Naive thymus-derived CD4-positive, alpha-beta T cell (primary cell): ENCODE measurements at regions not wholly inside any gene's neighbourhood (a gene's known extent, or its start where the extent isn't known, plus 50 kb on each side); places are given as distances from the start of the nearest gene placed in this dataset.
"Not testable (repeated sequence)": the region's sequence is repeated elsewhere in the genome, so short reads cannot be mapped to it uniquely, and the experiment has no call there.

ENCODE experiments used
- ATAC-seq: fragments of 150-1000 bp; cut with Tn5 transposase; 2 replicates; pipeline ENCODE4 v1.10.0; 2021; ENCODE audit warnings: mild to moderate bottlenecking, moderate library complexity
- CTCF ChIA-PET: fragments of 350-600 bp; sonication (Branson Sonifier 250); formaldehyde crosslinking; loops from one replicate; lab custom pipeline; 2021; ENCODE audit warnings: antibody characterized with exemption; lab: Charles Lee
- POLR2A ChIA-PET: fragments of 350-600 bp; sonication (Branson Sonifier 250); formaldehyde crosslinking; loops from one replicate; lab custom pipeline; 2021; ENCODE audit warnings: antibody characterized with exemption, inconsistent platforms; lab: Charles Lee
- DNase-seq, 9 donors: peaks; one replicate each; pipeline versions ENCODE4 v3.0.0 to v3.0.0-alpha.2; 2020 to 2022; ENCODE audit warnings: mixed read lengths in 1 of 9
- H3K27ac ChIP-seq: one replicate; pipeline ENCODE4 v1.7.0; 2013; ENCODE audit warnings: mild to moderate bottlenecking, low read depth, low read length, moderate library complexity
- H3K27me3 ChIP-seq, 2 donors: one replicate each; pipeline ENCODE4 v1.7.0; 2013; ENCODE audit warnings: low read length in 2 of 2, mild to moderate bottlenecking in 2 of 2, moderate library complexity in 2 of 2; ENCODE audit not compliant: control insufficient read depth in 2 of 2, insufficient read depth in 2 of 2
- H3K36me3 ChIP-seq, 3 experiments: 1 replicate in 2 of 3; 2 replicates in 1 of 3; pipeline ENCODE4 v1.7.0; 2013; ENCODE audit warnings: low read length in 3 of 3, mild to moderate bottlenecking in 3 of 3, moderate library complexity in 1 of 3; ENCODE audit not compliant: insufficient read depth in 3 of 3, control insufficient read depth in 2 of 3
- H3K4me1 ChIP-seq, 2 donors: one replicate each; pipeline ENCODE4 v1.7.0; 2013; ENCODE audit warnings: low read length in 2 of 2, mild to moderate bottlenecking in 2 of 2, moderate library complexity in 1 of 2; ENCODE audit not compliant: control insufficient read depth in 2 of 2, insufficient read depth in 2 of 2
- H3K4me3 ChIP-seq: 2 replicates; pipeline ENCODE4 v1.7.0; 2013; ENCODE audit warnings: mild to moderate bottlenecking, low read length
- H3K9me3 ChIP-seq, 3 experiments: 1 replicate in 2 of 3; 2 replicates in 1 of 3; pipeline ENCODE4 v1.7.0; 2013; ENCODE audit warnings: low read length in 3 of 3; ENCODE audit not compliant: control insufficient read depth in 2 of 3
- H3K27ac Mint-ChIP-seq, 9 donors: one replicate each; pipeline ENCODE4 v1.8.0; 2020 to 2022; ENCODE audit warnings: mixed read lengths in 9 of 9, mild to moderate bottlenecking in 8 of 9, moderate library complexity in 5 of 9, inconsistent platforms in 2 of 9
- H3K27me3 Mint-ChIP-seq, 5 donors: one replicate each; pipeline ENCODE4 v1.8.0; 2021 to 2022; ENCODE audit warnings: mixed read lengths in 5 of 5, mild to moderate bottlenecking in 1 of 5
- H3K36me3 Mint-ChIP-seq, 5 donors: one replicate each; pipeline ENCODE4 v1.8.0; 2020 to 2022; ENCODE audit warnings: mixed read lengths in 5 of 5, mild to moderate bottlenecking in 3 of 5, inconsistent platforms in 1 of 5
- H3K4me1 Mint-ChIP-seq, 7 donors: one replicate each; pipeline ENCODE4 v1.8.0; 2020 to 2022; ENCODE audit warnings: mixed read lengths in 7 of 7, mild to moderate bottlenecking in 3 of 7, inconsistent platforms in 1 of 7
- H3K4me3 Mint-ChIP-seq, 10 donors: one replicate each; pipeline ENCODE4 v1.8.0; 2020 to 2022; ENCODE audit warnings: mild to moderate bottlenecking in 10 of 10, mixed read lengths in 10 of 10, moderate library complexity in 6 of 10, inconsistent platforms in 2 of 10
- H3K9me3 Mint-ChIP-seq, 11 donors: one replicate each; pipeline ENCODE4 v1.8.0; 2020 to 2022; ENCODE audit warnings: mixed read lengths in 11 of 11, mild to moderate bottlenecking in 4 of 11, inconsistent platforms in 1 of 11, moderate library complexity in 1 of 11
- intact Hi-C, 2 donors: fragments of 100-400 bp; cut with micrococcal nuclease; formaldehyde crosslinking; loops; one replicate each; pipeline ENCODE4 v1.15.1; 2023

DNA sequence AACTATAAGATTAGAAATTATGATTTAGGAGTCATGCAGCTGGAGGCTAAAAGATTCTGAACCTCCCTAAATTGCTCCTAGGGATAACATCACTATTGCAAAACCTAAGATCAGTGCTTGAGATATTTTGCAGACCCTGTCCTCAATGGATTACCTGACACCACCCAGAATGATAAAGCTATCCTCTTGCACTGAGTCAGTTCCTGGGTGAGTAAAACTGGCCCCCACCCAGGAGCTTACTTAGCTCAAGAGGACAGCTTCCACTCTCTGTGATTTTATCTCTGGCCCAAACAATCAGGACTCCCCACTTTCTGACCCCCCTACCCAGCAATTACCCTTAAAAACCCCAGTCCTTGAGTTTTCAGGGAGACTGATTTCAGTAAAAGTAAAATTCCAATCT lies 2074.4 kb upstream of the RAG2 start:
- Histone ChIP-seq H3K27ac (no peak overlapping the region), H3K9me3 (no peaks in the 10 kb centered on the region), H3K4me3 (no peak overlapping the region), H3K36me3 (no peaks in the 10 kb centered on the region), H3K27me3 (no peaks in the 10 kb centered on the region), H3K4me1 (no peaks in the 10 kb centered on the region)
- no peaks in the 10 kb centered on the region for H3K36me3 Mint-ChIP-seq
- POLR2A ChIA-PET, result no interaction called here
- H3K4me3 Mint-ChIP-seq, result no peak overlapping the region
- DNase-seq (no peak), ATAC-seq (no peak)
- H3K4me1 Mint-ChIP-seq, result no peaks in the 10 kb centered on the region
- H3K27me3 Mint-ChIP-seq, result no peaks in the 10 kb centered on the region
- peaks cover 5 to 22% (median 9%) of the 10 kb centered on the region in 11 donors for H3K9me3 Mint-ChIP-seq
- intact Hi-C loops, result no loop called here
- H3K27ac Mint-ChIP-seq, result no peak overlapping the region
- CTCF ChIA-PET, result no interaction called here

GRCh38 chr11:38667359-38667758 lies 2069.3 kb upstream of the RAG2 start:
- POLR2A ChIA-PET, result no interaction called here
- intact Hi-C loops, result loop anchor here in 1 of 2 donors (10.0 kb wide), 1 partner anchor 57 kb away; no protein-coding TSS in a partner anchor
- H3K27me3 Mint-ChIP-seq, result no peaks in the 10 kb centered on the region

GRCh38 chr11:38648604-38649003 lies 2050.6 kb upstream of the RAG2 start:
- Mint-ChIP-seq H3K36me3 (no peaks in the 10 kb centered on the region), H3K27ac (no peak overlapping the region), H3K9me3 (peaks cover 0 to 12% (median 3%) of the 10 kb centered on the region in 11 donors), H3K4me3 (no peak overlapping the region), H3K4me1 (no peaks in the 10 kb centered on the region), H3K27me3 (no peaks in the 10 kb centered on the region)
- POLR2A ChIA-PET, result no interaction called here
- no peak for DNase-seq
- intact Hi-C loops, result no loop called here
- ATAC-seq, result no peak
- no peaks in the 10 kb centered on the region for H3K36me3 ChIP-seq
- H3K9me3 ChIP-seq, result no peaks in the 10 kb centered on the region
- CTCF ChIA-PET, result no interaction called here
- H3K4me1 ChIP-seq, result no peaks in the 10 kb centered on the region
- H3K27me3 ChIP-seq, result no peaks in the 10 kb centered on the region
- H3K4me3 ChIP-seq, result no peak overlapping the region
- H3K27ac ChIP-seq, result no peak overlapping the region

More at GRCh38 chr11:38667359-38667758, 2069.3 kb upstream of the RAG2 start:
- H3K4me1 Mint-ChIP-seq, result no peaks in the 10 kb centered on the region
- H3K27ac ChIP-seq, result no peak overlapping the region
- H3K27me3 ChIP-seq, result no peaks in the 10 kb centered on the region
- no peak for DNase-seq
- H3K4me3 ChIP-seq, result no peak overlapping the region
- H3K27ac Mint-ChIP-seq, result no peak overlapping the region
- no peaks in the 10 kb centered on the region for H3K36me3 ChIP-seq
- CTCF ChIA-PET, result no interaction called here
- H3K4me1 ChIP-seq, result no peaks in the 10 kb centered on the region
- H3K9me3 ChIP-seq, result no peaks in the 10 kb centered on the region
- H3K4me3 Mint-ChIP-seq, result no peak overlapping the region
- ATAC-seq, result no peak
- peaks cover 0 to 17% (median 5%) of the 10 kb centered on the region in 11 donors for H3K9me3 Mint-ChIP-seq
- H3K36me3 Mint-ChIP-seq, result no peaks in the 10 kb centered on the region

DNA sequence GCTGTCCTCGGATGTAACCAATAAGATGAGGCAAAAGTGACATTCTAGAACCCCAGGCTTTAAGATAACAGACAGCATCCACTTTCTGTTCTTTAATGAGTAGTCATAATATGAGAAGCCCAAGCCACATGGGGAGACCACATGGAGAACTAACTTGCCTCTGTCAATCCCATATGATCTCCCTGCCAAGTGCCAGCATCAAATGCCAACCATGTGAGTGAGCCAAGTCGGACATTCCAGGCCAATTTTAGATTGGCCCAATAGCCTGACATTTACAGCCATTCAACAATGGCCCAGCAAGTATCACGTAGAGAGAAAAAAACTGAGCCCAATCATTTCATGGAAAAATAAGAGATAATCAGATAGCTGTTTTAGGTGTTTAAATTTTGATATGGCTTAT lies 2048.3 kb upstream of the RAG2 start:
- CTCF ChIA-PET, result no interaction called here
- intact Hi-C loops, result no loop called here
- DNase-seq, result no peak

DNA sequence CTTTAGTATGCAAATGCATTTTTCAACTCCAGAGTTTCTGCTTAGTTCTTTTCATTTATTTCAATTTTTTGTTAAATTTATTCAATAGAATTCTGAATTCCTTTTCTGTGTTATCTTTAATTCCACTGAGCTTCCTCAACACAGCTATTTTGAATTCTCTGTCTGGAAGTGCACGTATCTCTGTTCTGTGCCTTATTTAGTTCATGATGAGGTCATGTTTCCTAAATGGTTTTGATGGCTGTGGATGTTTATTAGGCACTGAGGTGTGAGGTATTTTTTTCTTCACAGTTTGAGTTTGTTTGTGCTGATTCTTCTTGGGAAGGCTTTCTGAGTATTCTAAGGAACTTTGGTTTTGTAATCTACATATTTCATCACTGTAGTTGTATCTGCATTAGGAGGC lies 2042.8 kb upstream of the RAG2 start:
- intact Hi-C loops, result no loop called here
- no peak for ATAC-seq
- Histone ChIP-seq H3K4me3 (no peak overlapping the region), H3K36me3 (no peaks in the 10 kb centered on the region), H3K27me3 (no peaks in the 10 kb centered on the region), H3K9me3 (peaks cover 0 to 4% (median 0%) of the 10 kb centered on the region in 3 experiments), H3K4me1 (no peaks in the 10 kb centered on the region), H3K27ac (no peak overlapping the region)
- peaks cover 0 to 4% (median 0%) of the 10 kb centered on the region in 5 donors for H3K36me3 Mint-ChIP-seq
- no peak overlapping the region for H3K27ac Mint-ChIP-seq
- no peaks in the 10 kb centered on the region for H3K27me3 Mint-ChIP-seq
- no peaks in the 10 kb centered on the region for H3K4me1 Mint-ChIP-seq
- ChIA-PET POLR2A (no interaction called here), CTCF (no interaction called here)
- DNase-seq, result no peak
- peaks cover 5 to 33% (median 18%) of the 10 kb centered on the region in 11 donors for H3K9me3 Mint-ChIP-seq
- no peak overlapping the region for H3K4me3 Mint-ChIP-seq

More for the DNA sequence above, 2048.3 kb upstream of the RAG2 start:
- Mint-ChIP-seq H3K36me3 (peaks cover 0 to 4% (median 0%) of the 10 kb centered on the region in 5 donors), H3K4me3 (no peak overlapping the region), H3K9me3 (peaks cover 0 to 8% (median 5%) of the 10 kb centered on the region in 11 donors), H3K4me1 (no peaks in the 10 kb centered on the region), H3K27ac (no peak overlapping the region), H3K27me3 (no peaks in the 10 kb centered on the region)
- Histone ChIP-seq H3K27me3 (no peaks in the 10 kb centered on the region), H3K4me1 (no peaks in the 10 kb centered on the region), H3K36me3 (no peaks in the 10 kb centered on the region), H3K9me3 (peaks cover 0 to 4% (median 0%) of the 10 kb centered on the region in 3 experiments), H3K4me3 (no peak overlapping the region), H3K27ac (no peak overlapping the region)
- POLR2A ChIA-PET, result no interaction called here
- ATAC-seq, result no peak

DNA sequence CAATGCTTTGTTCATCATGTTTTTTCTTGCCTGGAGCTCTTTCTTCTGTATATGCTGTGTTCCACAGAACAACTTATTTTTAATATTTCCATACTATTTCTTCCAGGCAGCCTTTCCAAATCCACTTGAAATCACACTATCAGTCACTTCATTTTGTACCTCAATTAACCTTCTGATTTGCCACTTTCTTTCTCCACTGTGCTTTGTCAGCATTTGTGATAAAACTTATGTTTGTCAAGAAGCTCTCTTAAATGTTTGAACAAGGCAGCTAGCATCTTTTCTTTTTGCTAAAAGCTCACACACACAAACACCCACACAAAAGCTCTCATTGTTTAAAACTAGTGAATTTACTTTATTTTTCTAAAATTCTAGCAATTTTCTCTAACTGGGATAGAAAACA lies 2014.7 kb upstream of the RAG2 start:
- Histone ChIP-seq H3K27ac (no peak overlapping the region), H3K4me3 (no peak overlapping the region), H3K9me3 (no peaks in the 10 kb centered on the region), H3K36me3 (no peaks in the 10 kb centered on the region), H3K27me3 (no peaks in the 10 kb centered on the region), H3K4me1 (no peaks in the 10 kb centered on the region)
- Mint-ChIP-seq H3K4me1 (no peaks in the 10 kb centered on the region), H3K27ac (no peak overlapping the region), H3K27me3 (no peaks in the 10 kb centered on the region), H3K4me3 (no peak overlapping the region), H3K9me3 (peaks cover 4 to 40% (median 7%) of the 10 kb centered on the region in 11 donors), H3K36me3 (no peaks in the 10 kb centered on the region)
- DNase-seq (no peak), ATAC-seq (no peak)
- ChIA-PET POLR2A (no interaction called here), CTCF (no interaction called here)
- intact Hi-C loops, result no loop called here

DNA sequence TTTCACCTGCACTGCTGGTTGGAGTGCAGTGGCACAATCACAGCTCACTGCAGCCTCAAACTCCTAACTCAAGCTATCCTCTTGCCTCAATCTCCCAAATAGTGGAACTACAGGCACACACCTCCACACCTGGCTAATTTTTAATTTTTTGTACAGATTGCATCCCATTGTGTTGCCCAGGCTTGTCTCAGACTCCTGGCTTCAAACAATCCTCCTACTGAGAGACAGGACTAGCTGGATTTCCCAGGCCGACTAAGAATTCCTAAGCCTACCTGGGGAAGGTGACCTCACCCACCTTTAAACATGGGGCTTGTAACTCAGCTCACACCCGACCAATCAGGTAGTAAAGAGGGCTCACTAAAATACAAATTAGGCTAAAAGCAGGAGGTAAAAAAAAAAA lies 2003.3 kb upstream of the RAG2 start:
- H3K27ac Mint-ChIP-seq, result not testable (repeated sequence)

More for the DNA sequence above, 2003.3 kb upstream of the RAG2 start:
- H3K4me3 ChIP-seq, H3K4me3 Mint-ChIP-seq, POLR2A ChIA-PET, H3K27ac ChIP-seq, CTCF ChIA-PET, H3K4me1 Mint-ChIP-seq, H3K4me1 ChIP-seq, DNase-seq, H3K36me3 Mint-ChIP-seq, H3K9me3 ChIP-seq, H3K27me3 Mint-ChIP-seq, intact Hi-C loops, H3K27me3 ChIP-seq, H3K36me3 ChIP-seq, ATAC-seq: not testable (repeated sequence)
- peaks cover 0 to 25% (median 7%) of the 10 kb centered on the region in 11 donors for H3K9me3 Mint-ChIP-seq
